IMR-90 (cell line): ENCODE measurements at regions not wholly inside any gene's neighbourhood (a gene's known extent, or its start where the extent isn't known, plus 50 kb on each side); places are given as distances from the start of the nearest gene placed in this dataset.

Experiments
- ATAC-seq: fragments of 200-7000 bp; cut with Tn5 transposase; 2 replicates; pipeline ENCODE4 v1.9.1; 2020; ENCODE audit warnings: low read depth, mild to moderate bottlenecking, moderate library complexity
- BruUV-seq: library from RNA; stranded (reverse); fragments of 400-500 nt; replicated peaks from 2 replicates; lab custom pipeline; 2021; lab: Mats Ljungman, UMichigan
- CTCF ChIA-PET: fragments of 300-600 bp; formaldehyde crosslinking; extraction: SDS; loops from one replicate; lab custom pipeline; 2021; ENCODE audit warnings: antibody characterized with exemption; lab: Yijun Ruan, JAX
- POLR2A ChIA-PET: fragments of 300-600 bp; sonication (Branson Sonifier 250); formaldehyde crosslinking; loops from one replicate; lab custom pipeline; 2022; ENCODE audit warnings: antibody characterized with exemption; ENCODE audit not compliant: unreplicated experiment; lab: Charles Lee
- DNase-seq: peaks from one replicate; pipeline ENCODE4 v3.0.0; 2013
- H2AFZ ChIP-seq: replicated peaks from 2 replicates; pipeline ENCODE3; 2013; ENCODE audit warnings: low read length, mild to moderate bottlenecking; ENCODE audit not compliant: poor library complexity
- H2AK5ac ChIP-seq: 2 replicates; pipeline ENCODE4 v1.6.1; 2013; ENCODE audit warnings: low read depth, low read length, inconsistent platforms
- H2AK9ac ChIP-seq: replicated peaks from 2 replicates; pipeline ENCODE3; 2013; ENCODE audit warnings: mild to moderate bottlenecking, low read depth, low read length, moderate library complexity; ENCODE audit not compliant: poor library complexity
- H2BK120ac ChIP-seq: 2 replicates; pipeline ENCODE4 v1.6.1; 2013; ENCODE audit warnings: low read depth, low read length, inconsistent platforms
- H2BK15ac ChIP-seq: 3 replicates; pipeline ENCODE4 v1.6.1; 2013; ENCODE audit warnings: low read depth, low read length, inconsistent platforms
- H2BK20ac ChIP-seq: 2 replicates; pipeline ENCODE4 v1.6.1; 2013; ENCODE audit warnings: low read depth, mild to moderate bottlenecking, inconsistent platforms, low read length, moderate library complexity
- H2BK5ac ChIP-seq: 2 replicates; pipeline ENCODE4 v1.6.1; 2013; ENCODE audit warnings: mild to moderate bottlenecking, low read depth, low read length, inconsistent platforms; ENCODE audit not compliant: poor library complexity, severe bottlenecking
- H3K14ac ChIP-seq: replicated peaks from 2 replicates; pipeline ENCODE4 v1.6.1; 2013; ENCODE audit warnings: low read depth, low read length, inconsistent platforms
- H3K18ac ChIP-seq: 2 replicates; pipeline ENCODE4 v1.6.1; 2013; ENCODE audit warnings: low read depth, low read length, control low read depth
- H3K23ac ChIP-seq: 2 replicates; pipeline ENCODE4 v1.6.1; 2013; ENCODE audit warnings: low read depth, low read length, inconsistent platforms
- H3K27ac ChIP-seq: 2 replicates; pipeline ENCODE4 v1.5.1; 2013; ENCODE audit warnings: mild to moderate bottlenecking, control low read depth, low read length; ENCODE audit not compliant: insufficient read depth
- H3K27me3 ChIP-seq: 2 replicates; pipeline ENCODE4 v1.6.1; 2013; ENCODE audit warnings: low read length; ENCODE audit not compliant: control insufficient read depth, insufficient read depth
- H3K36me3 ChIP-seq: 2 replicates; pipeline ENCODE4 v1.6.1; 2013; ENCODE audit warnings: low read length, mixed read lengths; ENCODE audit not compliant: control insufficient read depth, insufficient read depth
- H3K4ac ChIP-seq: 2 replicates; pipeline ENCODE4 v1.6.1; 2013; ENCODE audit warnings: low read depth, low read length, inconsistent platforms
- H3K4me1 ChIP-seq: 2 replicates; pipeline ENCODE4 v1.6.1; 2013; ENCODE audit warnings: low read length, mixed read lengths; ENCODE audit not compliant: control insufficient read depth, insufficient read depth
- H3K4me2 ChIP-seq: 2 replicates; pipeline ENCODE4 v1.6.1; 2013; ENCODE audit warnings: low read depth, mild to moderate bottlenecking, control low read depth, low read length, moderate library complexity
- H3K4me3 ChIP-seq: 2 replicates; pipeline ENCODE4 v1.5.1; 2013; ENCODE audit warnings: low read depth, mild to moderate bottlenecking, control low read depth, low read length, moderate library complexity; ENCODE audit not compliant: insufficient read depth
- H3K56ac ChIP-seq: 2 replicates; pipeline ENCODE4 v1.6.1; 2013; ENCODE audit warnings: low read length, inconsistent platforms; ENCODE audit not compliant: insufficient read depth; ENCODE audit errors: extremely low read depth
- H3K79me1 ChIP-seq, 2 experiments: 2 replicates each; pipeline ENCODE4 v1.6.1; 2013; ENCODE audit warnings: low read length in 2 of 2, inconsistent platforms in 1 of 2, low read depth in 1 of 2
- H3K9ac ChIP-seq: 2 replicates; pipeline ENCODE4 v1.6.1; 2013; ENCODE audit warnings: low read depth, low read length, control low read depth
- H3K9me1 ChIP-seq: 2 replicates; pipeline ENCODE4 v1.6.1; 2013; ENCODE audit warnings: low read length, inconsistent platforms; ENCODE audit not compliant: insufficient read depth
- H3K9me3 ChIP-seq: 2 replicates; pipeline ENCODE4 v1.6.1; 2013; ENCODE audit warnings: low read length; ENCODE audit not compliant: control insufficient read depth, insufficient read depth
- H4K20me1 ChIP-seq: 2 replicates; pipeline ENCODE4 v1.6.1; 2013; ENCODE audit warnings: low read length, inconsistent platforms; ENCODE audit not compliant: insufficient read depth
- H4K5ac ChIP-seq: 2 replicates; pipeline ENCODE4 v1.6.1; 2013; ENCODE audit warnings: mild to moderate bottlenecking, low read depth, low read length, control low read depth
- H4K8ac ChIP-seq, 2 experiments: 2 replicates each; pipeline ENCODE4 v1.6.1; 2013; ENCODE audit warnings: low read depth in 2 of 2, low read length in 2 of 2, control low read depth in 1 of 2, inconsistent platforms in 1 of 2
- H4K91ac ChIP-seq: 2 replicates; pipeline ENCODE4 v1.6.1; 2013; ENCODE audit warnings: low read depth, low read length, inconsistent platforms; ENCODE audit not compliant: insufficient read depth
- BHLHE40 ChIP-seq: fragments of 150-350 bp; IDR thresholded peaks from 2 replicates; pipeline ENCODE4 v1.6.1; 2016; ENCODE audit warnings: mild to moderate bottlenecking, low read depth, low read length
- CEBPB ChIP-seq: IDR thresholded peaks from 2 replicates; pipeline ENCODE4 v1.6.1; 2012; ENCODE audit warnings: low read depth, low read length, improper control_type of control experiment
- CHD1 ChIP-seq: IDR thresholded peaks from 2 replicates; pipeline ENCODE4 v1.6.1; 2012; ENCODE audit warnings: low read depth, low read length, improper control_type of control experiment
- FOS ChIP-seq: fragments of 150-350 bp; IDR thresholded peaks from 2 replicates; pipeline ENCODE4 v1.6.1; 2016; ENCODE audit warnings: low read depth, low read length
- MAFK ChIP-seq: IDR thresholded peaks from 2 replicates; pipeline ENCODE4 v1.6.1; 2012; ENCODE audit warnings: low read depth, low read length, improper control_type of control experiment
- MAZ ChIP-seq: IDR thresholded peaks from 2 replicates; pipeline ENCODE4 v1.6.1; 2012; ENCODE audit warnings: low read depth, mild to moderate bottlenecking, low read length, improper control_type of control experiment, moderate library complexity, borderline replicate concordance
- MXI1 ChIP-seq: IDR thresholded peaks from 2 replicates; pipeline ENCODE4 v1.6.1; 2012; ENCODE audit warnings: low read depth, mild to moderate bottlenecking, low read length, moderate library complexity, borderline replicate concordance
- NFE2L2 ChIP-seq: fragments of 150-350 bp; IDR thresholded peaks from 2 replicates; pipeline ENCODE4 v1.6.1; 2016; ENCODE audit warnings: low read depth, mild to moderate bottlenecking, low read length
- POLR2A ChIP-seq: IDR thresholded peaks from 2 replicates; pipeline ENCODE4 v1.6.1; 2012; ENCODE audit warnings: mild to moderate bottlenecking, low read depth, low read length
- RAD21 ChIP-seq: IDR thresholded peaks from 2 replicates; pipeline ENCODE4 v1.6.1; 2012; ENCODE audit warnings: low read length, improper control_type of control experiment
- RCOR1 ChIP-seq: IDR thresholded peaks from 2 replicates; pipeline ENCODE4 v1.6.1; 2012; ENCODE audit warnings: mild to moderate bottlenecking, low read length, improper control_type of control experiment; ENCODE audit not compliant: insufficient replicate concordance
- RFX5 ChIP-seq: IDR thresholded peaks from 2 replicates; pipeline ENCODE4 v1.8.0; 2012; ENCODE audit warnings: low read depth, mild to moderate bottlenecking, low read length, moderate library complexity
- SMC3 ChIP-seq: fragments of 150-350 bp; IDR thresholded peaks from 2 replicates; pipeline ENCODE4 v1.6.1; 2016; ENCODE audit warnings: low read depth, mild to moderate bottlenecking, antibody characterized with exemption, low read length, moderate library complexity
- WGBS, 2 experiments: methylation state at CpG; one replicate each; pipeline versions ENCODE4 v1.1.5 to v1.1.7; 2013; ENCODE audit warnings: missing lambda C conversion rate in 2 of 2; ENCODE audit not compliant: insufficient read length in 1 of 2; ENCODE audit errors: extremely low coverage in 2 of 2; 5-methylcytosine and 5-hydroxymethylcytosine counted together
- dilution Hi-C: fragments of 300-500 bp; cut with HindIII; formaldehyde crosslinking; loops from one replicate; pipeline ENCODE4 v1.14.3; 2018; ENCODE audit warnings: low sequenced_read_pairs; ENCODE audit not compliant: unreplicated experiment
- in situ Hi-C: fragments of 300-500 bp; cut with MboI; formaldehyde crosslinking; loops from 3 replicates; pipeline ENCODE4 v1.14.3; 2019; ENCODE audit warnings: low sequenced_read_pairs, inconsistent platforms, mixed read lengths
- intact Hi-C: fragments of 100-400 bp; cut with micrococcal nuclease; formaldehyde crosslinking; loops from 2 replicates; pipeline ENCODE4 v1.10.0; 2022
- TF ChIP-seq, protein P1 (sequence below): fragments of 150-350 bp; IDR thresholded peaks from 2 replicates; pipeline ENCODE4 v1.6.1; 2016; ENCODE audit warnings: low read depth, mild to moderate bottlenecking, low read length, moderate library complexity, borderline replicate concordance
- TF ChIP-seq, protein P2 (sequence below): conservative IDR thresholded peaks from 2 replicates; pipeline ENCODE4 v1.5.1; 2012; ENCODE audit warnings: mild to moderate bottlenecking, low read depth, low read length, improper control_type of control experiment
- TF ChIP-seq, protein P3 (sequence below): fragments of 150-350 bp; IDR thresholded peaks from 2 replicates; pipeline ENCODE4 v1.6.1; 2017; ENCODE audit warnings: mild to moderate bottlenecking, antibody characterized with exemption, low read length, low read depth

DNA sequence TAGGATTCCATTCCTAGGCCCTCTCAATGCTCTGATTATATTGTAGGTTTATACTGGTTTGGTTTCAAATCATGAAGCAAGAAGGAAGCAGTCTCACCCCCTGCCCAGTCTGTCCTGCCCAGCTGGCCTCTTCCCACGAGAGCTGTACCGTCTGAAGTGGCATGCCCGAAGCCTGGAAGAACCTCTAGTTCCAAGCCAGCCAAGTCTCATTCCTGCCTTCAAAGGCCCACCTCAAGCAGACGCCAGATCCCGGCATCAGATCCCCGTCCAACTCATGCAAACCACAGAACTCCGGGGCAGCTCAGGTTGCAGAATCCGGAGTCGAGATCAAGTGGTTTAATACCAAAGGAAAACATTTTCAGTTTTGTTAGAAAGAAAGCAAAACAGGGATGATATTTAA, 234.4 kb downstream of the LPIN1 start:
- no peaks in the 10 kb centered on the region for H3K36me3 ChIP-seq
- H3K79me1 ChIP-seq: no peaks in the 10 kb centered on the region
- ChIA-PET CTCF (no interaction called here), POLR2A (no interaction called here)
- BruUV-seq: no TSS peak
- no peak overlapping the region for H2AK5ac ChIP-seq
- intact Hi-C loops: no loop called here
- H3K9me3 ChIP-seq: peaks cover 3% of the 10 kb centered on the region; the same call in 1 of the 2 replicates
- H3K4me3 ChIP-seq: no peak overlapping the region
- H4K8ac ChIP-seq: no peak overlapping the region
- no peak overlapping the region for H2AFZ ChIP-seq
- no peaks in the 10 kb centered on the region for H4K20me1 ChIP-seq
- H3K14ac ChIP-seq: no peak overlapping the region
- no peak overlapping the region for H2BK15ac ChIP-seq
- no peak overlapping the region for H4K5ac ChIP-seq
- no peak overlapping the region for H2AK9ac ChIP-seq
- in situ Hi-C loops: no loop called here
- no peak overlapping the region for H4K91ac ChIP-seq
- no peak overlapping the region for H3K27ac ChIP-seq
- no peaks in the 10 kb centered on the region for H3K9me1 ChIP-seq
- dilution Hi-C loops: no loop called here
- H2BK20ac ChIP-seq: no peak overlapping the region
- ATAC-seq (no peak), DNase-seq (no peak)
- no peak overlapping the region for H3K4me2 ChIP-seq
- no peak overlapping the region for H3K9ac ChIP-seq
- TF ChIP-seq, protein P1, sequence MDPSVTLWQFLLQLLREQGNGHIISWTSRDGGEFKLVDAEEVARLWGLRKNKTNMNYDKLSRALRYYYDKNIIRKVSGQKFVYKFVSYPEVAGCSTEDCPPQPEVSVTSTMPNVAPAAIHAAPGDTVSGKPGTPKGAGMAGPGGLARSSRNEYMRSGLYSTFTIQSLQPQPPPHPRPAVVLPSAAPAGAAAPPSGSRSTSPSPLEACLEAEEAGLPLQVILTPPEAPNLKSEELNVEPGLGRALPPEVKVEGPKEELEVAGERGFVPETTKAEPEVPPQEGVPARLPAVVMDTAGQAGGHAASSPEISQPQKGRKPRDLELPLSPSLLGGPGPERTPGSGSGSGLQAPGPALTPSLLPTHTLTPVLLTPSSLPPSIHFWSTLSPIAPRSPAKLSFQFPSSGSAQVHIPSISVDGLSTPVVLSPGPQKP: no peak
- TF ChIP-seq FOS: no peak
- no peak for TF ChIP-seq CHD1
- TF ChIP-seq, protein P2, sequence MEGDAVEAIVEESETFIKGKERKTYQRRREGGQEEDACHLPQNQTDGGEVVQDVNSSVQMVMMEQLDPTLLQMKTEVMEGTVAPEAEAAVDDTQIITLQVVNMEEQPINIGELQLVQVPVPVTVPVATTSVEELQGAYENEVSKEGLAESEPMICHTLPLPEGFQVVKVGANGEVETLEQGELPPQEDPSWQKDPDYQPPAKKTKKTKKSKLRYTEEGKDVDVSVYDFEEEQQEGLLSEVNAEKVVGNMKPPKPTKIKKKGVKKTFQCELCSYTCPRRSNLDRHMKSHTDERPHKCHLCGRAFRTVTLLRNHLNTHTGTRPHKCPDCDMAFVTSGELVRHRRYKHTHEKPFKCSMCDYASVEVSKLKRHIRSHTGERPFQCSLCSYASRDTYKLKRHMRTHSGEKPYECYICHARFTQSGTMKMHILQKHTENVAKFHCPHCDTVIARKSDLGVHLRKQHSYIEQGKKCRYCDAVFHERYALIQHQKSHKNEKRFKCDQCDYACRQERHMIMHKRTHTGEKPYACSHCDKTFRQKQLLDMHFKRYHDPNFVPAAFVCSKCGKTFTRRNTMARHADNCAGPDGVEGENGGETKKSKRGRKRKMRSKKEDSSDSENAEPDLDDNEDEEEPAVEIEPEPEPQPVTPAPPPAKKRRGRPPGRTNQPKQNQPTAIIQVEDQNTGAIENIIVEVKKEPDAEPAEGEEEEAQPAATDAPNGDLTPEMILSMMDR: no peak
- no peak for TF ChIP-seq POLR2A
- TF ChIP-seq MAFK: no peak
- no peak for TF ChIP-seq MXI1
- TF ChIP-seq RAD21: no peak
- TF ChIP-seq RCOR1: no peak
- TF ChIP-seq CEBPB: no peak
- TF ChIP-seq, protein P3, sequence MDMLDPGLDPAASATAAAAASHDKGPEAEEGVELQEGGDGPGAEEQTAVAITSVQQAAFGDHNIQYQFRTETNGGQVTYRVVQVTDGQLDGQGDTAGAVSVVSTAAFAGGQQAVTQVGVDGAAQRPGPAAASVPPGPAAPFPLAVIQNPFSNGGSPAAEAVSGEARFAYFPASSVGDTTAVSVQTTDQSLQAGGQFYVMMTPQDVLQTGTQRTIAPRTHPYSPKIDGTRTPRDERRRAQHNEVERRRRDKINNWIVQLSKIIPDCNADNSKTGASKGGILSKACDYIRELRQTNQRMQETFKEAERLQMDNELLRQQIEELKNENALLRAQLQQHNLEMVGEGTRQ: no peak
- TF ChIP-seq MAZ: no peak
- no peak for TF ChIP-seq NFE2L2
- TF ChIP-seq RFX5: no peak
- no peak for TF ChIP-seq SMC3
- no peak for TF ChIP-seq BHLHE40
- H3K23ac ChIP-seq: no peak overlapping the region
- no peak overlapping the region for H3K18ac ChIP-seq
- H3K27me3 ChIP-seq: peaks cover 2% of the 10 kb centered on the region
- no peak overlapping the region for H3K4ac ChIP-seq
- no peaks in the 10 kb centered on the region for H3K4me1 ChIP-seq
- no peak overlapping the region for H3K56ac ChIP-seq
- no peak overlapping the region for H2BK120ac ChIP-seq
- no peak overlapping the region for H2BK5ac ChIP-seq
- WGBS, 2 experiments: 100% methylated on average over 1 of the region's 9 CpGs; no CpG with 5 or more reads in 1 of the 2 experiments
